Naive thymus-derived CD8-positive, alpha-beta T cell (primary cell): ENCODE measurements at regions not wholly inside any gene's neighbourhood (a gene's known extent, or its start where the extent isn't known, plus 50 kb on each side); places are given as distances from the start of the nearest gene placed in this dataset.

ENCODE experiments used
- ATAC-seq, 2 donors: fragments of 150-1000 bp; cut with Tn5 transposase in 1 of 2; sonication (Bioruptor Pico), chemical (Tn5 transposase) in 1 of 2; 1 replicate in 1 of 2; 2 replicates in 1 of 2; pipeline ENCODE4 v1.10.0; 2021; ENCODE audit warnings: mild to moderate bottlenecking in 2 of 2, moderate library complexity in 2 of 2
- POLR2A ChIA-PET: fragments of 350-600 bp; sonication (Branson Sonifier 250); formaldehyde crosslinking; loops from one replicate; lab custom pipeline; 2021; ENCODE audit warnings: antibody characterized with exemption; lab: Charles Lee
- DNase-seq, 10 donors: peaks; one replicate each; pipeline versions ENCODE4 v3.0.0 to v3.0.0-alpha.2; 2020 to 2022
- H3K27ac Mint-ChIP-seq, 10 donors: one replicate each; pipeline ENCODE4 v1.8.0; 2020 to 2022; ENCODE audit warnings: mild to moderate bottlenecking in 10 of 10, mixed read lengths in 10 of 10, moderate library complexity in 4 of 10, inconsistent platforms in 1 of 10
- H3K27me3 Mint-ChIP-seq, 5 donors: one replicate each; pipeline ENCODE4 v1.8.0; 2021 to 2022; ENCODE audit warnings: mixed read lengths in 5 of 5
- H3K36me3 Mint-ChIP-seq, 3 donors: one replicate each; pipeline ENCODE4 v1.8.0; 2020 to 2022; ENCODE audit warnings: mixed read lengths in 3 of 3, mild to moderate bottlenecking in 2 of 3, inconsistent platforms in 1 of 3
- H3K4me1 Mint-ChIP-seq, 4 donors: one replicate each; pipeline ENCODE4 v1.8.0; 2021 to 2022; ENCODE audit warnings: mixed read lengths in 4 of 4
- H3K4me3 Mint-ChIP-seq, 10 donors: one replicate each; pipeline ENCODE4 v1.8.0; 2020 to 2022; ENCODE audit warnings: mild to moderate bottlenecking in 10 of 10, mixed read lengths in 10 of 10, moderate library complexity in 6 of 10, inconsistent platforms in 1 of 10
- H3K9me3 Mint-ChIP-seq, 9 donors: one replicate each; pipeline ENCODE4 v1.8.0; 2020 to 2022; ENCODE audit warnings: mixed read lengths in 9 of 9, mild to moderate bottlenecking in 3 of 9, inconsistent platforms in 1 of 9, moderate library complexity in 1 of 9

DNA sequence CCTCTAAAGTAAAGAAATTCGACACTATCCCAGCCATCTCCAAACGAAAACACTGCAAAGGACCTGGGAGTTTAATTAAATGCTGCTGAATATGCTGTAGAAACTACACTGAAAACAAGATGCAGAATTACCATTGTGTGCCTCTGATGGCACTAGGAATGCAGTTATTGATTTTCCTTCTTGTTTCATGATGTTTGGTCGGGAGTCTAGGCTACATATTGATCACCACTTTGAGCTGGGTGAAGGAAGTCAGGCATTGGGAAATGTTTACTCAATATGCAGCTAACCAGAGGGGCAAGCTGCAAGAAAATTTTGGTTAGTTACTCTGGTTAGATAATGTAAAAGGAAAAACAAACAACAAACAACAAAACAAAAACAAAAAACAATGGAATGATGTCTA, 650.7 kb upstream of the GALNTL6 start:
- Mint-ChIP-seq H3K4me3 (no peak overlapping the region), H3K27ac (no peak overlapping the region), H3K9me3 (peaks cover 0 to 24% (median 3%) of the 10 kb centered on the region in 9 donors), H3K27me3 (no peaks in the 10 kb centered on the region), H3K36me3 (peaks cover 0 to 3% (median 0%) of the 10 kb centered on the region in 3 donors), H3K4me1 (no peaks in the 10 kb centered on the region)
- ATAC-seq, result no peak
- no peak for DNase-seq
- POLR2A ChIA-PET, result no interaction called here

DNA sequence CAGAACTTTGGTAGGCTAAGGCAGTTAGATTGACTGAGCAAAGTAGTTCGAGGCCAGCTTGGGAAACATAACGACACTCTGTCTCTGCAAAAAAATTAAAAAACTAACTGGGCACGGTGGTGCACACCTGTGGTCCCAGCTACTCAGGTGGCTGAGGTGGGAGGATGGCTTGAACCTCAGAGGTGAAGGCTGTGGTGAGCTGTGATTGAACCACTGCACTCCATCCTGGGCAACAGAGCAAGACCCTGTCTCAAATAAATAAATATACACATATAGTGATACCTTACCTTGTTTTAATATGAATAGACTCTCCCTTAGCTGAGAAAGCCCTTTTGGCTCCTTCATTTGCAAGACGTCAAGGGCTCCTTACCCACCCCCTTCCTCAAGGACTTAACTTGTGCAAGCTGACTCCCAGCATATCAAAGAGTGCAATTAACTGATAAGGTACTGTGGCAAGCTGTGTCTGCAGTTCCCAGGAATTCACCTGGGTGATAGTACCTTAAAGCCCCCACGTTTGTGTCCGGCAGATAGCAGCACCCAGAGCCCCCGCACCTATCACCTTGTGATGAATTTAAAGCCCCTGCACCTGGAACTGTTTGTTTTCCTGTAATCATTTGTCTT, 655.6 kb upstream of the GALNTL6 start:
- no peak overlapping the region for H3K27ac Mint-ChIP-seq
- POLR2A ChIA-PET, result no interaction called here
- H3K27me3 Mint-ChIP-seq, result no peaks in the 10 kb centered on the region
- no peak for ATAC-seq
- no peak for DNase-seq
- H3K9me3 Mint-ChIP-seq, result peaks cover 0 to 14% (median 0%) of the 10 kb centered on the region in 9 donors
- H3K4me3 Mint-ChIP-seq, result no peak overlapping the region
- no peaks in the 10 kb centered on the region for H3K36me3 Mint-ChIP-seq
- H3K4me1 Mint-ChIP-seq, result no peaks in the 10 kb centered on the region

DNA sequence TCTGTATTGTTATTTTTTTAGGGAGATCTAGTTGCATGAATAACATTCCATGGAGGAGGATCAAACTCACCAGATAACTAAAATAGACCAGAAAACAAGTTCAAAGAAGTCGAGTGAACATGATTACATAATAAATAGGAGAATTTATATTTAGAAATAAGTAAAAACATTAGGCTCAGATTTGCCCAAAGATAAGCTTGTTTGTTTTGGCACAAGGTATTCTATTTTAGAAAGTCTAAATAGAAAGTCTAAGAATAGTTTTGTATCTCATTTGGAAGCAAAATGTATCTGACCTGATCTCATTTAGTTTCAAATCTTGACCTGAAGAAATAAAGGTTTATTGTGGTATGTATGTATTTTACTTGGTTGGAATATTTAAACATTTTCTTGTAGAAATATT, 670.6 kb upstream of the GALNTL6 start:
- no peak overlapping the region for H3K4me3 Mint-ChIP-seq
- no peaks in the 10 kb centered on the region for H3K27me3 Mint-ChIP-seq
- ATAC-seq (no peak), DNase-seq (no peak)
- no peaks in the 10 kb centered on the region for H3K36me3 Mint-ChIP-seq
- peaks cover 0 to 23% (median 3%) of the 10 kb centered on the region in 9 donors for H3K9me3 Mint-ChIP-seq
- POLR2A ChIA-PET, result no interaction called here
- no peak overlapping the region for H3K27ac Mint-ChIP-seq
- H3K4me1 Mint-ChIP-seq, result no peaks in the 10 kb centered on the region

DNA sequence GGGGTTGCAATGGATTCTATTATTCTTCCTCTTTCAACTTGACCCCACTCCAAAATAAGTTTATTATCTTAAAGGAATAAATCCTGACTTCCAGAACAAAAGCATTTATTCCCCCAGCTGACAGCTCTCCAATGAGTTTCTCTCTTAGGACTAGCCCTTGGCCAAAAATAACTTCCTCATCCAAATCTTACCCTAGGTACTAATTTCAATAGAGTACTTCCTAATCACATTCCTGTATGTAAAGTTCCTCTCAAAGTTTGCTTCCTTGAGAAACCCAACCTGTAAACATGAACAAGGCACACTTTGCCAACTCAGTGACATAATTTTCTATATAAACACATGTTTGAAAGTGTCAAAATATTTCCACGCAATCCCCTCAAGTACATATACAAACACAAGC, 671.2 kb upstream of the GALNTL6 start:
- Mint-ChIP-seq H3K9me3 (peaks cover 0 to 23% (median 3%) of the 10 kb centered on the region in 9 donors), H3K27ac (no peak overlapping the region), H3K27me3 (no peaks in the 10 kb centered on the region), H3K36me3 (no peaks in the 10 kb centered on the region), H3K4me1 (no peaks in the 10 kb centered on the region), H3K4me3 (no peak overlapping the region)
- POLR2A ChIA-PET, result no interaction called here
- DNase-seq, result no peak
- ATAC-seq, result no peak

DNA sequence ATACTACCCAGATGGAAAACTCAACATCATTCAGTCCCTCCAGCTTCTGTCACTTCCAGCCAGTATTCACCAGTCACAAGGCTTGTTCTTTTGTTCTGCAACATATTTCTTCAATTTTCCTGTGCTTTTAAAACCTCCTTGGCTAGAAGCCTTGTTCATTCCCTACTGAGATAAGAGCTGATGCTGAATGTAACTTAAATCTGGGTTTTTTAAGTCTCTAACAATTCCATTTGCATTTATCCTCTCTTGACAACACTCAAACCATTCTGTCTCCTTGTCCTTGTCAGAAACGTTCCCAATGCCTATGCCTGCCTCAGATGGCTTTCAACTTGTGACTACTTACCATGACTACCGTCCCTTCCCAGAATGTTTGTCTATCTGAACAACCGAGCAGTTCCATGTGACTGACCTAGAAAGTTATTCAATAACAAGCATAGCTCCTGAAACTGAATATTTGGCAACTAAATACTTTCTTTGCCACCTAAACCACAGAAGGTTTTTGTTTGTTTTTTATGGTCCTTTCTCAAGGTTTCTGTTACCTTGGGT, 682.9 kb upstream of the GALNTL6 start:
- no peaks in the 10 kb centered on the region for H3K27me3 Mint-ChIP-seq
- no peaks in the 10 kb centered on the region for H3K4me1 Mint-ChIP-seq
- ATAC-seq (no peak), DNase-seq (no peak)
- no peak overlapping the region for H3K4me3 Mint-ChIP-seq
- peaks cover 0 to 18% (median 2%) of the 10 kb centered on the region in 9 donors for H3K9me3 Mint-ChIP-seq
- H3K36me3 Mint-ChIP-seq, result no peaks in the 10 kb centered on the region
- POLR2A ChIA-PET, result no interaction called here
- no peak overlapping the region for H3K27ac Mint-ChIP-seq

DNA sequence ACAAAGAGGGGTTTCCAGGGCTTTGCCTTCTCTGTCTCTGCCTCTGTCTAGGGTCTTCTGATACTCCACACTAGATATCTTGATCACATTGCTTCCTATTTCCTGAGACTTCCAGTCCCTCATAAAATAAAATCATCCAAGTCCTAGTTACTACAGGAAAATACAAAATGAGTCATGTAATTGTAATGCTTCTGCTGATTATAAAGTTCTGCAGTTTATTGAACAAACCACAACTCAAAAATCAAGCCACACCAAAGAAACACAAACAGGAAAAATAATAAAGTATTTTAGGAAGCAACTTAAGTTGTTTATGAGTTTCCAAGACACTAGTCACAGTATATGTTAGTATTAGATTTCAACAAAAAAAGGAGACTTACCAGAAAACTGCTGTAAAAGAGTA, 695.1 kb upstream of the GALNTL6 start:
- POLR2A ChIA-PET, result no interaction called here
- no peak overlapping the region for H3K4me3 Mint-ChIP-seq
- no peaks in the 10 kb centered on the region for H3K27me3 Mint-ChIP-seq

DNA sequence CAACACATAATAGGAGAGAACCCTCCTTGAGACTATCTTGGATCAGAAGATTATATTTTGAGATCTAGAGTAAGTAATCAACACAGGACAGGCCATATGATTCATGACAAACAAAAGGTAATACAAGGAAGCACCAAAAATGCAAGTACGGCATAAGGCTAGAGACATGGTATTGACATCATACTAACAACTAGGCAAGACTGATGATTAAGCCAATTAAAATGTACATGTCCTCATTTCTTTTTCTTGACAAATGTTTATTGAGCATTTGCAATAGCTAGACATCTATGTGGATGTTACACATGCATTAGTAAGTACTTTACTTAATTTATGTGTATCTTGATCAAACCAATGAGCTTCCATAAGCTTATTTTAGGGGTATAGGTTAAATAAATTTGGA, 695.7 kb upstream of the GALNTL6 start:
- DNase-seq (no peak), ATAC-seq (no peak)
- Mint-ChIP-seq H3K27me3 (no peaks in the 10 kb centered on the region), H3K36me3 (no peaks in the 10 kb centered on the region), H3K9me3 (peaks cover 0 to 16% (median 6%) of the 10 kb centered on the region in 9 donors), H3K4me1 (no peaks in the 10 kb centered on the region), H3K27ac (no peak overlapping the region), H3K4me3 (no peak overlapping the region)
- POLR2A ChIA-PET, result no interaction called here

More for the DNA sequence above, 695.1 kb upstream of the GALNTL6 start:
- no peak overlapping the region for H3K27ac Mint-ChIP-seq
- DNase-seq (no peak), ATAC-seq (no peak)
- peaks cover 0 to 16% (median 7%) of the 10 kb centered on the region in 9 donors for H3K9me3 Mint-ChIP-seq
- H3K36me3 Mint-ChIP-seq, result no peaks in the 10 kb centered on the region
- H3K4me1 Mint-ChIP-seq, result no peaks in the 10 kb centered on the region

DNA sequence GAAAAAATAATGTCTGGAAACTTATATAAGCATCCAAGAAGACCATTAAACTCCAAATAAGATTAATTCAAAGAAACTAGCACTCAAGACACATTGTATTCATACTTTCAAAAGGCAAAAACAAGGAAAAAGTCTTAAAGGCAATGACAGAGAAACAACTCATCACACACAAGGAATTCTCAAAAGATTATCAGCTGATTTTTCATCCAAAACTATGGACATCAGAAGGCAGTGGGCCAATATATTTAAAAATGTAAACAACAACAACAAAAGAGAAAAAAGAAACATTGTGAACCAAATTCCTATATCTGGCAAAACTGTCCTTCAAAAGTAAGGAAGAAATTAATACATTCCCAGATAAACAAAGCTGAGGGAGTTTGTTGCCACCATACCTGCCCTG, 711.4 kb upstream of the GALNTL6 start:
- peaks cover 0 to 5% (median 0%) of the 10 kb centered on the region in 3 donors for H3K36me3 Mint-ChIP-seq
- H3K9me3 Mint-ChIP-seq, result peaks cover 2 to 30% (median 12%) of the 10 kb centered on the region in 9 donors
- POLR2A ChIA-PET, result no interaction called here
- ATAC-seq, result no peak
- no peak for DNase-seq
- no peak overlapping the region for H3K27ac Mint-ChIP-seq
- no peaks in the 10 kb centered on the region for H3K27me3 Mint-ChIP-seq
- H3K4me1 Mint-ChIP-seq, result no peaks in the 10 kb centered on the region
- no peak overlapping the region for H3K4me3 Mint-ChIP-seq

DNA sequence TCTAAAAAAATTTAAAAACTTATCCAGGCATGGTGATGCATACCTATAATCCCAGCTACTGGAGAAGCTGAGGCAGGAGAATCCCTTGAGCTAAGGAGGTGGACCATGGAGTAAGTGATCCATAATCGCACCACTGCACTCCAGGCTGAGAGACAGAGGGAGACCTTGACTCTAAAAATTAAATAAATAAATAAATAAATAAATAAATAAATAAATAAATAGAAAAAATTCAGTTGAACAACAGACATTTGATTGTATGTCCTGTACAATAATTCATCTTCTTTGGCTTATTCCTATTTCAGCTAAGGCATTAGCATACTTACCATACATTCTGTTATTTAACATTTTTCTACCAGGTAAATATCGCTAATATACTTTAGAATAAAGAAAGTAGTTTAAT, 726.1 kb upstream of the GALNTL6 start:
- Mint-ChIP-seq H3K27me3 (no peaks in the 10 kb centered on the region), H3K4me1 (no peaks in the 10 kb centered on the region), H3K36me3 (no peaks in the 10 kb centered on the region), H3K9me3 (peaks cover 2 to 24% (median 8%) of the 10 kb centered on the region in 9 donors), H3K27ac (no peak overlapping the region), H3K4me3 (no peak overlapping the region)
- DNase-seq, result no peak
- no peak for ATAC-seq
- POLR2A ChIA-PET, result no interaction called here

DNA sequence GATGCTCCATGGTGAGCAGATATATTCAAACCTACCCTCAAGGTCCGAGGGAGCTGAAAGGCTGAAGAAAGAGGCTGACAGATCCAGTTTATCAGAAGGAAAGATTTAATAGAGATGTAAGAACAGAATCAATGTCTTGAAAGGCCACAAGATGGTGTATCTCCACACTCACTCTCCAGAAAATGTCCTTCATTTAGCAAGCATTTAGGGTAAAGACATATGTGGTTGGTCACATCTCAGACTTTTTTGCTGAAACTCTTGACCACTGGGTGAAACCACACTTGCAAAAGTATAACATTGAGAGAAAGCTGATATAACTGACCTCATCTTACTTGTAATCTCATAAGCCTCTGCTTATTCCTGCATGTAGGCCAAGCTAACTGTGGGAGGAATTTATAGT, 745.8 kb upstream of the GALNTL6 start:
- ATAC-seq, result no peak
- POLR2A ChIA-PET, result no interaction called here
- DNase-seq, result no peak
- no peaks in the 10 kb centered on the region for H3K4me1 Mint-ChIP-seq
- no peaks in the 10 kb centered on the region for H3K27me3 Mint-ChIP-seq
- no peaks in the 10 kb centered on the region for H3K36me3 Mint-ChIP-seq
- H3K9me3 Mint-ChIP-seq, result peaks cover 0 to 26% (median 9%) of the 10 kb centered on the region in 9 donors
- H3K4me3 Mint-ChIP-seq, result no peak overlapping the region
- H3K27ac Mint-ChIP-seq, result no peak overlapping the region

DNA sequence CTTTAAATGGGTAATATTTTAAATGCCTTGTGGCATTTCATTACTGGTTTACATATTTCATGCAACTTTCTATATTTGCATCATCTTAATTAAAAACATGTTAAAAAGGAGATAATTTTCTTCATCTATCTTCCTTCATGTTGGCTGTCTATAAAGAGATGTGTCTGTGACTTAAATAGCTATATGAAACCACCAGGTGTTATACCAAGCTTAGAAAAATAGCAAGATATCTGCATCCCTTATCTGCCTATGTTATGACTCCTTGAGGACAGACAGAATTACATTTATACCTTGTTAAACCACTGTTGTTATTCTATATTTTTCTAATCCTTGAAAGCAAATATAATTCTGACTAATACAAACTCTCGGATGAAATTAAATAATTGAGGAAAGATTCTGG, 763.8 kb upstream of the GALNTL6 start:
- no peaks in the 10 kb centered on the region for H3K36me3 Mint-ChIP-seq
- H3K4me3 Mint-ChIP-seq, result no peak overlapping the region
- DNase-seq (no peak), ATAC-seq (no peak)
- no peaks in the 10 kb centered on the region for H3K27me3 Mint-ChIP-seq
- H3K27ac Mint-ChIP-seq, result no peak overlapping the region
- peaks cover 0 to 39% (median 2%) of the 10 kb centered on the region in 9 donors for H3K9me3 Mint-ChIP-seq
- POLR2A ChIA-PET, result no interaction called here
- no peaks in the 10 kb centered on the region for H3K4me1 Mint-ChIP-seq

DNA sequence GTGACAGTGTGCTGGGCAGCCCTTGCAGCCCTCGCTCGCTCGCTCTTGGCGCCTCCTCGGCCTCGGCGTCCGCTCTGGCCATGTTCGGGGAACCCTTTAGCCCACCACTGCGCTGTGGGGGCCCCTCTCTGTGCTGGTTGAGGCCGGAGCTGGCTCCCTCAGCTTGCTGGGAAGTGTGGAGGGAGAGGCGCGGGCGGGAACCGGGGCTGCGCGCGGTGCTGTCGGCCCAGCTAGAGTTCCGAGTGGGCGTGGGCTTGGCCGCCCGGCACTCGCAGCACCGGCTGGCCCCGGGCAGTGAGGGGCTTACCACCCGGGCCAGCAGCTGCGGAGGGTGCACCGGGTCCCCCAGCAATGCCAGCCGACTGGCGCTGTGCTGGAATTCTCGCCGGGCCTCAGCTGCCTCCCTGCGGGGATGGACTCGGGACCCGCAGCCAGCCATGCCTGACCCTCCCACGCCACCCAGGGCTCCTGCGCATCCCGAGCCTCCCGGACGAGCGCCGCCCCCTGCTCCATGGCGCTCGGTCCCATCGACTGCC, 770.1 kb upstream of the GALNTL6 start:
- ATAC-seq, result no peak
- no peak overlapping the region for H3K4me3 Mint-ChIP-seq
- H3K27me3 Mint-ChIP-seq, result no peaks in the 10 kb centered on the region
- H3K9me3 Mint-ChIP-seq, result peaks cover 0 to 16% (median 0%) of the 10 kb centered on the region in 9 donors
- no peaks in the 10 kb centered on the region for H3K4me1 Mint-ChIP-seq
- no peak overlapping the region for H3K27ac Mint-ChIP-seq
- DNase-seq, result peak in 1 of 10 donors; percentile 61
- H3K36me3 Mint-ChIP-seq, result no peaks in the 10 kb centered on the region
- POLR2A ChIA-PET, result no interaction called here

DNA sequence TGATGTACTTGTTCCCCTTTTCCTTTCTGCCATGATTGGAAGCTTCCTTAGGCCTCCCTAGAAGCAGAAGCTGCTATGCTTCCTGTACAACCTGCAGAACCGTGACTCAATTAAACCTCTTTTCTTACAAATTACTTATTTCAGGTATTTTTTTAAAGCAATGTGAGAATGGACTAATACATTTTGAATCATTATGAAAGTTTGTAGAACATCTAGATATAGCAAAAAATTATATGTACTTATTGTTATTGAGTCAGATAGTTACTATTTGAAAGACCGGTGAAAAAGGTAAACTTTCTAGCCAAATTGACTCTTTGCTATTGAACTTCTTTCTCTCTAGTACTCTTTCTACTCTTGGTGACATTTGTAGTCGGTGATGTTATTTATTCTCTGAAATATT, 777.3 kb upstream of the GALNTL6 start:
- ATAC-seq, result no peak
- no peak overlapping the region for H3K27ac Mint-ChIP-seq
- POLR2A ChIA-PET, result no interaction called here
- H3K4me1 Mint-ChIP-seq, result no peaks in the 10 kb centered on the region
- H3K36me3 Mint-ChIP-seq, result no peaks in the 10 kb centered on the region
- H3K27me3 Mint-ChIP-seq, result no peaks in the 10 kb centered on the region
- no peak for DNase-seq
- no peak overlapping the region for H3K4me3 Mint-ChIP-seq
- peaks cover 0 to 1% (median 0%) of the 10 kb centered on the region in 9 donors for H3K9me3 Mint-ChIP-seq

DNA sequence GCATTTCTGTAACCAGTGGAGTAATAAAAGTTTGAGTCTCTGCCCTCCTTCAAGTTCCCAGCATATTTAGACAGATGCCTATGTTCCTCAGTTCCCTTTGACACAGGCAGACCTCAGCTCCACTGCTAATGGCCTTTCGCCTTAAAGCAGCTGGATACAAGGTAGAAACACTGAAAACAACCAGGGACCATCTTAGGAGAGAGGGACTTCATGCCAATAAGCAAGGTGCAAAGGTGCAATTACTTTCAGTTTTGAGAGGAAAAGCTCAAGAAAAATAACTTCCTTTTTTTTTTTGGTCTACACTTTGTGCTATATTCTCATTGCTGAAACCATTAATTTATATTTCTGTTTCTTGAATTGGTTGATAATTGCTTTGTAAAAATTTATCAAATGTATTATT, 781.9 kb upstream of the GALNTL6 start:
- ATAC-seq (no peak), DNase-seq (no peak)
- Mint-ChIP-seq H3K4me1 (no peaks in the 10 kb centered on the region), H3K27me3 (no peaks in the 10 kb centered on the region), H3K27ac (no peak overlapping the region), H3K36me3 (no peaks in the 10 kb centered on the region), H3K4me3 (no peak overlapping the region), H3K9me3 (peaks cover 0 to 13% (median 2%) of the 10 kb centered on the region in 9 donors)
- POLR2A ChIA-PET, result interaction anchor here (0.7 kb wide), 1 partner anchor 697 kb away, joined by 4 read pairs; no protein-coding TSS in a partner anchor
